ENCODE measurements at regions not wholly inside any gene's neighbourhood (a gene's known extent, or its start where the extent isn't known, plus 50 kb on each side); places are given as distances from the start of the nearest gene placed in this dataset.

DNA sequence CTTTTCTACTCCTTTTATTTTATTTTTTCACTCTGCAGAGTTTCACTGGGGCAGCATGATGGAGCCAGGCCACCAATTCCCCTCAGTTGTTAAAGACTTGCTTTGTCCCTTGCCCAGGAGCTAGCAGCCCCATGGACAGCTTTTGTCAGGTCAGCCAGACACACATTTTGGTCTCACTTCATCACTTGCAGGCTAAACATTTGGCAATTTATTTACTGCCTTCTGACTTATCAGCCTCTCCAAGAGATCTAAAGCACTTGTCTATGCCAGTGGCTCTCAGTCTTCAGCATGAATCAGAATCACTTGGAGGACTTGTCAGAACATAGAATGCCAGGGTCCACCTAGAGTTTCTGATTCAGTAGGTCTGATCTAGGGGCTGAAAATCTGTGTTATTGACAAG lies 66.4 kb upstream of the GDF10 start:
- intact Hi-C loops (cut with DNase I), result no loop called here
- Histone ChIP-seq H3K4me1 (peaks cover 0 to 8% (median 4%) of the 10 kb centered on the region in 9 donors), H3K36me3 (no peaks in the 10 kb centered on the region), H3K4me3 (no peak overlapping the region), H3K27me3 (no peaks in the 10 kb centered on the region), H3K27ac (no peak overlapping the region), H3K9me3 (peaks cover 0 to 23% (median under 1%) of the 10 kb centered on the region in 11 donors)
- DNase-seq (no peak), ATAC-seq (peak in 2 of 8 donors; percentile 58 to 84)
- TF ChIP-seq CTCF (IDR thresholded peaks at IDR 0.05), result no peak

DNA sequence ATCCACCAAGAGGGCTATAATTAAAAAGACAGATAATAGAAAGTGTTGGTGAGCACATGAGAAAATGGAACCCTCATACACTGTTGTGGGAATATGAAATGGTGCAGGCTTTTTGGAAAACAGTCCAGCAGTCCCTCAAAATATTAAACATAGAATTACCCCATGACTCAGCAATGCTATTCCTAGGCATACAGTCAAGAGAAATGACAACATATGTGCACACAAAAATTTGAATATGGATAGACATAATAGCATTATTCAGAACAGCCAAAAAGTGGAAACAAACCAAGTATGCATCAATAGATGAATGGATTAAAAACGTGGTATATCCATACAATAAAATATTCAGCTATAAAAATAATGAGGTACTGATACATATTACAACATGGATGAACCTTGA lies 64.5 kb upstream of the GDF10 start:
- Histone ChIP-seq H3K4me3 (no peak overlapping the region), H3K27ac (no peak overlapping the region), H3K27me3 (peaks cover 0 to 11% (median 0%) of the 10 kb centered on the region in 7 donors), H3K36me3 (no peaks in the 10 kb centered on the region), H3K9me3 (peaks cover 0 to 12% (median 0%) of the 10 kb centered on the region in 11 donors), H3K4me1 (peaks cover 0 to 7% (median 2%) of the 10 kb centered on the region in 9 donors)
- intact Hi-C loops (cut with DNase I), result no loop called here
- WGBS, 2 donors, result 57% methylated on average over 1 of the region's 1 CpG
- no peak for TF ChIP-seq CTCF (IDR thresholded peaks at IDR 0.05)
- DNase-seq, result no peak
- ATAC-seq, result no peak

DNA sequence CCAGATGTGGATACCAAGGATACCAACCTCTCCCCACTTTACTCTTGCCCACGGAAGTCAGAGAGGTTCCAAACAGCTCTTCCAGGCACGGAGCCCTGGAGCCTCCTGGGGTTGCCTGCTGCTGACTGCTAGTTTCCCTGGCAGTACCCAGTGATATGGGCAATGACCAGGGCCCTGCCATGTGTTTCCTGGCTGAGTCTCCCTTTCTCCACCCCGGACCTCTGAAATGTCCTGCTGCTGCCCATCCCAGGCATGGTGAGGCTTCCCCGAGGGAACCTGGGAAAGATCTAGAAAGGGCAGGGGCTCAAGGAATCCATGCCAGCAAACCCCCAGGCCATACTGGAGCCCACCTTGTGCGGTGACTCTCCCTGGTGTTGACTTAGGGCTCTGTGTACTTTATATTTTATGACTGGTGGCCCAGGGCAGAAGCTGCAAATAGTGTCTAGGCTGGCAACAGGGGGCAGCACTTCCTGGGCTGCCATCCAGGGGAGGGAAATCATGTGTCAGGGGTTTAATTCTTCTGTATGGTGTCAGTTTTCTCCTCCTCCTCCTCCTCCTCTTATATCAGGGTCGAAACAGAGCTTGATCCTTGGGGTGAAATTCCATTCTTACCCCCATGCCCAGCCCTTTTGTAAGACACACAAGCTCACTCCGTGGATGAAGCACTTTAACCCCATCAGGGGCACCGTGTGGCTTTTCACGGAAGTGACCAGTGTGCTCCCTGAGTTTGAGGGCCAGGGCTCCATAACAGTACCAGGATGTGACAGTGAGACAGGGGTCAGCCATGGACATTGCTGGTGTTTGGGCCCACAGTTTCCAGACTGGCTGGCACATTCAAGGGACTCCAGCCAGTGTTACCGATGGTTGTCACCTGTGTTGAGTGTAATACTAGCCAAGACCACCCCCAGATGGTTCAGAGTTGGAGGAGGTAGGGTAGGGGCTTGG lies 62.4 kb upstream of the GDF10 start:
- peak in 2 of 8 donors; percentile 22 to 43 for ATAC-seq
- intact Hi-C loops (cut with DNase I), result no loop called here
- WGBS, 2 donors, result 75 to 84% methylated on average over 10 of the region's 10 CpGs

More for the DNA sequence above, 62.4 kb upstream of the GDF10 start:
- H3K4me3 ChIP-seq, result no peak overlapping the region
- H3K27me3 ChIP-seq, result peaks cover 0 to 11% (median 0%) of the 10 kb centered on the region in 7 donors
- DNase-seq, result no peak
- H3K36me3 ChIP-seq, result no peaks in the 10 kb centered on the region
- no peak for TF ChIP-seq CTCF (IDR thresholded peaks at IDR 0.05)
- H3K9me3 ChIP-seq, result peaks cover 0 to 9% (median 0%) of the 10 kb centered on the region in 11 donors
- no peak overlapping the region for H3K27ac ChIP-seq
- H3K4me1 ChIP-seq, result peaks cover 0 to 4% (median 0%) of the 10 kb centered on the region in 9 donors
